ENCODE measurements at regions not wholly inside any gene's neighbourhood (a gene's known extent, or its start where the extent isn't known, plus 50 kb on each side); places are given as distances from the start of the nearest gene placed in this dataset.

DNA sequence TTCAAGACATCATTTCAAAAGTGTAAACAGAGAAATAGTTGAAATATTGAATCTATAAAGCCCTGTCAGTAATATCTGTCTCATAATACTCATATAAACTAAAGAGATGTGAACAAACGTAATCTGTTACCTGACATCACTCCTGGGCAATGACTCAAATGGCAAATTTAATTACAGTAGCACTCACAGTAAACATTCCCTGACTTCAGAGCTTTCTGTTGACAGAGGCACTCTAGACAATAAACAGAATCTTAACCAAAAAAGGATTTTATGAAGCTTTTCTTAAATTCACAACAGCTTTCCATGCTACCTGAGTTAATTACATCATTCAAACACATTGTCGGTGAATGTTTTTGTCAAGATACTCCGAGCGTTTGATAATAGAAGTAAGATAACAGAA is 128.1 kb upstream of the PDE1A start:
- TF ChIP-seq, protein P1, sequence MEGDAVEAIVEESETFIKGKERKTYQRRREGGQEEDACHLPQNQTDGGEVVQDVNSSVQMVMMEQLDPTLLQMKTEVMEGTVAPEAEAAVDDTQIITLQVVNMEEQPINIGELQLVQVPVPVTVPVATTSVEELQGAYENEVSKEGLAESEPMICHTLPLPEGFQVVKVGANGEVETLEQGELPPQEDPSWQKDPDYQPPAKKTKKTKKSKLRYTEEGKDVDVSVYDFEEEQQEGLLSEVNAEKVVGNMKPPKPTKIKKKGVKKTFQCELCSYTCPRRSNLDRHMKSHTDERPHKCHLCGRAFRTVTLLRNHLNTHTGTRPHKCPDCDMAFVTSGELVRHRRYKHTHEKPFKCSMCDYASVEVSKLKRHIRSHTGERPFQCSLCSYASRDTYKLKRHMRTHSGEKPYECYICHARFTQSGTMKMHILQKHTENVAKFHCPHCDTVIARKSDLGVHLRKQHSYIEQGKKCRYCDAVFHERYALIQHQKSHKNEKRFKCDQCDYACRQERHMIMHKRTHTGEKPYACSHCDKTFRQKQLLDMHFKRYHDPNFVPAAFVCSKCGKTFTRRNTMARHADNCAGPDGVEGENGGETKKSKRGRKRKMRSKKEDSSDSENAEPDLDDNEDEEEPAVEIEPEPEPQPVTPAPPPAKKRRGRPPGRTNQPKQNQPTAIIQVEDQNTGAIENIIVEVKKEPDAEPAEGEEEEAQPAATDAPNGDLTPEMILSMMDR (conservative IDR thresholded peaks at IDR 0.05; ENCODE audit: low read length): no peak
- no peak for TF ChIP-seq EZH2phosphoT487 (IDR thresholded peaks at IDR 0.05; ENCODE audit: borderline replicate concordance)
